ENCODE measurements at regions not wholly inside any gene's neighbourhood (a gene's known extent, or its start where the extent isn't known, plus 50 kb on each side); places are given as distances from the start of the nearest gene placed in this dataset.

DNA sequence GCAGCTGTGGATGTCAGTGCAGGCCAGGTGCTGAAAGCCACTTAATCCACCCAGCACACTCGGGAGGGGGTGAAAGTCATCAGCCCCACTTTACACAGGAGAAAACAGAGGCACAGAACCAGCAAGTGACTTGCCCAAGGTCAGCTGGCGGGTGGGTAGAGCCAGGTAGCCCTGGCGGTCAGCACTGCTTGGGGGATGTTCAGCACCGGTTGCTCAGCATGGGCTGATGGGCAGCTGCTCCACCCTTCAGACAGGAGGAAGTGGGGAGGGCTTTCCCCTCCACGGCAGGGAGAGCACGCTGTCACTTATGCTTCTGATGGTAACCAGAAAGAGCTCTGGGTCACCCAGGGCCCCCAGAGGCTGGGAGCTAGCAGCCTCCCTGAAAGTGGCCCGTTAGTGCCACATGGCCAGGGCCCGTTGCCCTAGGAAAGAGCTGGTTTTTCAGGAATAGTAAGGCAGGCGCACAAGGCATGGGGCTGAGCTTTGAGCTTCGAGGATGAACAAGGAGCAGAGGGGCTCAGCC lies 417.9 kb downstream of the CTTN start:
- TF ChIP-seq CTCF (IDR thresholded peaks at IDR 0.05; ENCODE audit: insufficient read depth, low read depth, low read length, missing control alignments): no peak
- DNase-seq (ENCODE audit: low read depth): no peak
- H3K4me3 ChIP-seq (ENCODE audit: low read length): no peak overlapping the region

GRCh38 chr11:70818351-70818750 lies 420.0 kb downstream of the CTTN start:
- TF ChIP-seq CTCF (IDR thresholded peaks at IDR 0.05; ENCODE audit: insufficient read depth, low read depth, low read length, missing control alignments): no peak
- no peak for DNase-seq (ENCODE audit: low read depth)
- no peak overlapping the region for H3K4me3 ChIP-seq (ENCODE audit: low read length)

- no peak for TF ChIP-seq CTCF (IDR thresholded peaks at IDR 0.05; ENCODE audit: insufficient read depth, low read depth, low read length, missing control alignments)
- no peak overlapping the region for H3K4me3 ChIP-seq (ENCODE audit: low read length)
- DNase-seq (ENCODE audit: low read depth): no peak
Observed at GRCh38 chr11:70819022-70819421, 420.7 kb downstream of the CTTN start.

- no peak for TF ChIP-seq CTCF (IDR thresholded peaks at IDR 0.05; ENCODE audit: insufficient read depth, low read depth, low read length, missing control alignments)
- no peak overlapping the region for H3K4me3 ChIP-seq (ENCODE audit: low read length)
- no peak for DNase-seq (ENCODE audit: low read depth)
Observed at GRCh38 chr11:70820311-70820710, 422.0 kb downstream of the CTTN start.

DNA sequence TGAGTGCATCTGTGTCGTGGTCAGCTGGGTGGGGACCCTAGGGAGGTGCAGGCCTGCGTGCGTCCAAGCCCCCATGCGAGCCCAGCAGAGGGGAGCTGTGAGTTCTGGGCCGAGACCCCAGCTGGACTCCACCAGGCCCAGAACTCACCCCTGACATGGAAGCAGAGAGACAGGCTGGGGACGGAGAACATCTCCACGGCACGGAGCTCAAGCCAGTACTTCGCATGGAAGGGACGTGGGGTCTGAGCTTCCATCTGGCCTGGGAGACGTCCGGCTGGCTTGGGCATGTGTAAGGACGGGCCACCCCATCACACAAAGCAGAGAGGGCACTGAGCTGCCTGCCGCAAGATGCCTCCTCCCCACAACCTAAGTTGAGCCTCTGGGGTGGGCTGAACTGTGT lies 422.4 kb downstream of the CTTN start:
- TF ChIP-seq CTCF (IDR thresholded peaks at IDR 0.05; ENCODE audit: insufficient read depth, low read depth, low read length, missing control alignments): no peak
- no peak for DNase-seq (ENCODE audit: low read depth)
- H3K4me3 ChIP-seq (ENCODE audit: low read length): no peak overlapping the region

DNA sequence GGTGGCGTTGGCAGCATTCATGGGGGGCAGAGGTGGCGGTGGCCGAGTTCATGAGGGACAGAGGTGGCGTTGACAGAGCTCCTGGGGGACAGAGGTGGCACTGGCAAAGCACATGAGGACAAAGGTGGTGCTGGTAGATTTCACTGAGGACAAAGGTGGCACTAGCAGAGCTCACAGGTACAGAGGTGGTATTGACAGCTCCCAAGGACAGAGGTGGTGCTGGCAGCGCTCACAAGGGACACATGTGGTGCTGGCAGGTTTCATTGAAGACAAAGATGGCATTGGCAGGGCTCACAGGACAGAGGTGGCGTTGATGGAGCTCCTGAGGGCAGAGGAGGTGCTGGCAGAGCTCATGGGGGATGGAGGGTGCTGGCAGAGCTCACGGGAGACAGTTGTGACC lies 425.4 kb downstream of the CTTN start:
- no peak for TF ChIP-seq CTCF (IDR thresholded peaks at IDR 0.05; ENCODE audit: insufficient read depth, low read depth, low read length, missing control alignments)
- no peak overlapping the region for H3K4me3 ChIP-seq (ENCODE audit: low read length)
- DNase-seq (ENCODE audit: low read depth): no peak

DNA sequence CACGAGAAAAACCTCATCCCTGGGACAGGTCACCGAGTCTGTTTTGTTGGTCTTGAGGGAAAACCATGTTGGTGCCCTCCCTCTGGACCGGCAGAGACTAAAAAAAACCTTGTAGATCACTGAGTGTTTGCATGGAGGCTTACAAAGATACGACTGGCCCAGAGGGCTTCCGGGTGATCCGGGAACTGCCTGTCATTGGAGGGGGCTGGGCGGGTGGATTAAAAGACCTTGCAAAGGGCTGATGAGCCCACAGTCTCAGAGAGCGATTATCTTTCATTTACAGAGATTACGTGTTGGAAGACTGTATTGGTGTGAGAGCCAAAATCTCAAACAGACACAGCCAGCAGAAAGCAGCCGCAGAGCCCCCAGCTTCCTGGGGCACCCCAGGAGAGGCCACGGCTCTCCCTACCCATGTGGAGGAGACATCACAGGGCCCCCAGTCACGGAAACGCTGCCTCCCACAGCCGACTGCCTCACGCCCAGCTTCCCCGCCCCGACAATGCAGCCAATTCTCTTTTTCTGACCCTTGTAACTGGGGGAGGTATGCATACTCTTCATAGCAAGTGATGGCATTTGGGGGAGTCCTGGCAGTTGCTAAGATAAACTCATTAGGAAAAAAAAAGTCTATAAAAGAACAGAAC lies 426.4 kb downstream of the CTTN start:
- TF ChIP-seq CTCF (IDR thresholded peaks at IDR 0.05; ENCODE audit: insufficient read depth, low read depth, low read length, missing control alignments): no peak
- DNase-seq (ENCODE audit: low read depth): no peak
- no peak overlapping the region for H3K4me3 ChIP-seq (ENCODE audit: low read length)

Data from epithelial cell of esophagus (primary cell).